Neural cell (in vitro differentiated cells): ENCODE measurements at regions not wholly inside any gene's neighbourhood (a gene's known extent, or its start where the extent isn't known, plus 50 kb on each side); places are given as distances from the start of the nearest gene placed in this dataset.

ENCODE experiments used
- H2AFZ ChIP-seq: fragments of 200-600, 300-800 bp; sonication (generic), shearing (Covaris generic); 2 replicates; pipeline ENCODE4 v1.6.0; 2014; ENCODE audit warnings: low read depth, mild to moderate bottlenecking, antibody characterized with exemption, low read length, moderate library complexity
- H3F3A ChIP-seq: fragments of 200-600 bp; shearing (Covaris generic); 2 replicates; pipeline ENCODE4 v1.6.1; 2016; ENCODE audit warnings: mild to moderate bottlenecking, moderate library complexity, mixed read lengths, antibody characterized with exemption, low read length; ENCODE audit not compliant: insufficient read depth, poor library complexity, severe bottlenecking
- H3K27ac ChIP-seq: fragments of 200-600, 300-800 bp; sonication (generic), shearing (Covaris generic); 2 replicates; pipeline ENCODE4 v1.5.1; 2014; ENCODE audit warnings: mild to moderate bottlenecking, low read length, moderate library complexity
- H3K27me3 ChIP-seq: fragments of 300-800, 200-600 bp; sonication (generic), shearing (Covaris generic); 2 replicates; pipeline ENCODE4 v1.6.0; 2014; ENCODE audit warnings: mild to moderate bottlenecking, low read depth, low read length, moderate library complexity; ENCODE audit not compliant: insufficient read depth
- H3K36me3 ChIP-seq: fragments of 300-800, 200-600 bp; sonication (generic), shearing (Covaris generic); 2 replicates; pipeline ENCODE4 v1.5.1; 2014; ENCODE audit warnings: mild to moderate bottlenecking, antibody characterized with exemption, low read length, moderate library complexity; ENCODE audit not compliant: insufficient read depth
- H3K4me2 ChIP-seq: fragments of 300-800, 200-600 bp; sonication (generic), shearing (Covaris generic); 2 replicates; pipeline ENCODE4 v1.6.0; 2014; ENCODE audit warnings: mild to moderate bottlenecking, low read length
- H3K4me3 ChIP-seq: fragments of 300-800, 200-600 bp; sonication (generic), shearing (Covaris generic); 2 replicates; pipeline ENCODE4 v1.5.1; 2014; ENCODE audit warnings: mild to moderate bottlenecking, low read length, moderate library complexity
- H3K79me2 ChIP-seq: fragments of 200-600 bp; shearing (Covaris generic); replicated peaks from 2 replicates; pipeline ENCODE4 v1.6.0; 2014; ENCODE audit warnings: mild to moderate bottlenecking, low read length, moderate library complexity; ENCODE audit not compliant: insufficient read depth
- H3K9ac ChIP-seq: fragments of 300-800, 200-600 bp; sonication (generic), shearing (Covaris generic); 2 replicates; pipeline ENCODE4 v1.6.1; 2016; ENCODE audit warnings: mild to moderate bottlenecking, low read length, mixed read lengths
- H3K9me2 ChIP-seq: fragments of 200-600 bp; shearing (Covaris generic); 2 replicates; pipeline ENCODE4 v1.6.1; 2016; ENCODE audit warnings: mild to moderate bottlenecking, low read length, mixed read lengths; ENCODE audit not compliant: insufficient read depth
- H3K9me3 ChIP-seq: fragments of 200-600, 300-800 bp; sonication (generic), shearing (Covaris generic); 2 replicates; pipeline ENCODE4 v1.6.1; 2016; ENCODE audit warnings: mild to moderate bottlenecking, mixed run types, low read length, moderate library complexity, mixed read lengths
- H4K20me1 ChIP-seq: fragments of 200-600 bp; shearing (Covaris generic); 2 replicates; pipeline ENCODE4 v1.6.1; 2016; ENCODE audit warnings: mild to moderate bottlenecking, mixed run types; ENCODE audit not compliant: insufficient read depth
- EP300 ChIP-seq: fragments of 450-650 bp; conservative IDR thresholded peaks from 2 replicates; pipeline ENCODE4 v1.6.1; 2014; ENCODE audit warnings: antibody characterized with exemption, mild to moderate bottlenecking, moderate library complexity; ENCODE audit not compliant: poor library complexity, severe bottlenecking
- EZH2 ChIP-seq: fragments of 200-600, 300-800 bp; shearing (Covaris generic), sonication (generic); IDR thresholded peaks from 2 replicates; pipeline ENCODE4 v1.6.1; 2014; ENCODE audit warnings: antibody characterized with exemption, low read length, borderline replicate concordance, mild to moderate bottlenecking; ENCODE audit not compliant: insufficient read depth, poor library complexity, severe bottlenecking
- MXI1 ChIP-seq: fragments of 450-650 bp; conservative IDR thresholded peaks from 2 replicates; pipeline ENCODE4 v1.6.1; 2014; ENCODE audit warnings: antibody characterized with exemption, mild to moderate bottlenecking; ENCODE audit not compliant: poor library complexity, severe bottlenecking
- POLR2AphosphoS5 ChIP-seq: IDR thresholded peaks from 2 replicates; pipeline ENCODE4 v1.6.1; 2012
- RAD21 ChIP-seq: fragments of 450-650 bp; conservative IDR thresholded peaks from 2 replicates; pipeline ENCODE4 v1.6.1; 2014; ENCODE audit warnings: antibody characterized with exemption, mild to moderate bottlenecking, moderate library complexity
- SMC3 ChIP-seq: fragments of 450-650 bp; conservative IDR thresholded peaks from 2 replicates; pipeline ENCODE4 v1.6.1; 2014; ENCODE audit warnings: antibody characterized with exemption, mild to moderate bottlenecking, moderate library complexity; ENCODE audit not compliant: poor library complexity
- TAF1 ChIP-seq: IDR thresholded peaks from 2 replicates; pipeline ENCODE4 v1.6.1; 2012; ENCODE audit warnings: low read depth
- TF ChIP-seq, protein P1 (sequence below): fragments of 450-650 bp; IDR thresholded peaks from 2 replicates; pipeline ENCODE4 v1.5.1; 2014; ENCODE audit warnings: antibody characterized with exemption, mild to moderate bottlenecking, moderate library complexity; ENCODE audit not compliant: poor library complexity, severe bottlenecking
- TF ChIP-seq, protein P2 (sequence below): IDR thresholded peaks from 2 replicates; pipeline ENCODE4 v1.6.1; 2012; ENCODE audit warnings: borderline replicate concordance

DNA sequence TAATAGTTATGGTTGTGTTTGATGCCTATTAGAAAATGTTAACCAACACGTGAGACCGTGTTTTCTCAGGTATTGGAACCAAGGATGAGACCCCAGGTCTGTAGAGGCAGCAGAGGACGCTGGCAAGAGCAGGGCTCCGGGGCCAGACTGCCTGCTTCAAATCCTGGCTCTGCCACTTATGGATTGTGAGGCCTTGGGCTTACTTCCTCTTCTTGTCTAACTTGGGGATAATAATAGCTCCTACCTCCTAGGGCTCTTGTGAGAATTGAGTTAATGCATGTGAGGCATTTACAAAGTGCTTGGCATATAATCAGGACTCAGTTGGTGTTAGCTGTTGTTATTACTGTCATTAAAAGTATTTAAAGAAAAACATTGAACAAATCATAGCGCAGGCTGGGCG is 85.5 kb upstream of the PITX1 start:
- Histone ChIP-seq H3F3A (no peaks in the 10 kb centered on the region), H3K27me3 (no peaks in the 10 kb centered on the region), H3K4me3 (no peak overlapping the region), H4K20me1 (no peaks in the 10 kb centered on the region), H3K9ac (no peak overlapping the region), H3K9me3 (no peaks in the 10 kb centered on the region), H3K4me2 (no peak overlapping the region), H3K9me2 (no peaks in the 10 kb centered on the region), H3K27ac (no peak overlapping the region), H2AFZ (no peak overlapping the region), H3K36me3 (no peaks in the 10 kb centered on the region), H3K79me2 (no peaks in the 10 kb centered on the region)
- TF ChIP-seq, protein P1, sequence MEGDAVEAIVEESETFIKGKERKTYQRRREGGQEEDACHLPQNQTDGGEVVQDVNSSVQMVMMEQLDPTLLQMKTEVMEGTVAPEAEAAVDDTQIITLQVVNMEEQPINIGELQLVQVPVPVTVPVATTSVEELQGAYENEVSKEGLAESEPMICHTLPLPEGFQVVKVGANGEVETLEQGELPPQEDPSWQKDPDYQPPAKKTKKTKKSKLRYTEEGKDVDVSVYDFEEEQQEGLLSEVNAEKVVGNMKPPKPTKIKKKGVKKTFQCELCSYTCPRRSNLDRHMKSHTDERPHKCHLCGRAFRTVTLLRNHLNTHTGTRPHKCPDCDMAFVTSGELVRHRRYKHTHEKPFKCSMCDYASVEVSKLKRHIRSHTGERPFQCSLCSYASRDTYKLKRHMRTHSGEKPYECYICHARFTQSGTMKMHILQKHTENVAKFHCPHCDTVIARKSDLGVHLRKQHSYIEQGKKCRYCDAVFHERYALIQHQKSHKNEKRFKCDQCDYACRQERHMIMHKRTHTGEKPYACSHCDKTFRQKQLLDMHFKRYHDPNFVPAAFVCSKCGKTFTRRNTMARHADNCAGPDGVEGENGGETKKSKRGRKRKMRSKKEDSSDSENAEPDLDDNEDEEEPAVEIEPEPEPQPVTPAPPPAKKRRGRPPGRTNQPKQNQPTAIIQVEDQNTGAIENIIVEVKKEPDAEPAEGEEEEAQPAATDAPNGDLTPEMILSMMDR, result no peak
- TF ChIP-seq, protein P2, sequence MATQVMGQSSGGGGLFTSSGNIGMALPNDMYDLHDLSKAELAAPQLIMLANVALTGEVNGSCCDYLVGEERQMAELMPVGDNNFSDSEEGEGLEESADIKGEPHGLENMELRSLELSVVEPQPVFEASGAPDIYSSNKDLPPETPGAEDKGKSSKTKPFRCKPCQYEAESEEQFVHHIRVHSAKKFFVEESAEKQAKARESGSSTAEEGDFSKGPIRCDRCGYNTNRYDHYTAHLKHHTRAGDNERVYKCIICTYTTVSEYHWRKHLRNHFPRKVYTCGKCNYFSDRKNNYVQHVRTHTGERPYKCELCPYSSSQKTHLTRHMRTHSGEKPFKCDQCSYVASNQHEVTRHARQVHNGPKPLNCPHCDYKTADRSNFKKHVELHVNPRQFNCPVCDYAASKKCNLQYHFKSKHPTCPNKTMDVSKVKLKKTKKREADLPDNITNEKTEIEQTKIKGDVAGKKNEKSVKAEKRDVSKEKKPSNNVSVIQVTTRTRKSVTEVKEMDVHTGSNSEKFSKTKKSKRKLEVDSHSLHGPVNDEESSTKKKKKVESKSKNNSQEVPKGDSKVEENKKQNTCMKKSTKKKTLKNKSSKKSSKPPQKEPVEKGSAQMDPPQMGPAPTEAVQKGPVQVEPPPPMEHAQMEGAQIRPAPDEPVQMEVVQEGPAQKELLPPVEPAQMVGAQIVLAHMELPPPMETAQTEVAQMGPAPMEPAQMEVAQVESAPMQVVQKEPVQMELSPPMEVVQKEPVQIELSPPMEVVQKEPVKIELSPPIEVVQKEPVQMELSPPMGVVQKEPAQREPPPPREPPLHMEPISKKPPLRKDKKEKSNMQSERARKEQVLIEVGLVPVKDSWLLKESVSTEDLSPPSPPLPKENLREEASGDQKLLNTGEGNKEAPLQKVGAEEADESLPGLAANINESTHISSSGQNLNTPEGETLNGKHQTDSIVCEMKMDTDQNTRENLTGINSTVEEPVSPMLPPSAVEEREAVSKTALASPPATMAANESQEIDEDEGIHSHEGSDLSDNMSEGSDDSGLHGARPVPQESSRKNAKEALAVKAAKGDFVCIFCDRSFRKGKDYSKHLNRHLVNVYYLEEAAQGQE, result no peak
- TF ChIP-seq POLR2AphosphoS5 (no peak), EZH2 (no peak), MXI1 (no peak), SMC3 (no peak)

DNA sequence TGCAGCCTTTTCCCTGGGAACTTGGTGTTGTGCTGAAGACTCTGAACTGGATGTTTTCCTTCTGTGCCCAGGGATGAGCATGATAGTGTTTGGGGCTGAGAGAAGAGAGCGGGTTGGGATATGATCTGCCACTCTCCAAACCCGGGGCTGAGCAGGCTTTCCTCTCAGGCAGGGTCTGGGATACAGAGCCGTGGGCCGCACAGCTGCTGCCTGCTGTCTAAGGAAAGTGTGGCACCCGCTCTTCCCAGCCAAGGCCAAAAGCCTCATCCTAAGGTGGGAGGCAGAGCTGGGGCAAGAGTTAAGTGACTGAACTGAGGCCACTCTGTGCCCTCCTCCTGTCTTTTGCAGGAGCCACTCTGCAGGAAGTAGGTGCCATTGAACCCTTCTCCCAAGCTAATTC is 83.6 kb upstream of the PITX1 start:
- no peaks in the 10 kb centered on the region for H3K9me3 ChIP-seq
- no peaks in the 10 kb centered on the region for H3K9me2 ChIP-seq
- no peaks in the 10 kb centered on the region for H4K20me1 ChIP-seq
- no peak overlapping the region for H2AFZ ChIP-seq
- H3K4me3 ChIP-seq, result no peak overlapping the region
- TF ChIP-seq POLR2AphosphoS5 (no peak), SMC3 (no peak)
- no peaks in the 10 kb centered on the region for H3K79me2 ChIP-seq
- no peaks in the 10 kb centered on the region for H3K27me3 ChIP-seq
- no peaks in the 10 kb centered on the region for H3K36me3 ChIP-seq
- H3K9ac ChIP-seq, result no peak overlapping the region
- no peak overlapping the region for H3K4me2 ChIP-seq
- H3F3A ChIP-seq, result no peaks in the 10 kb centered on the region
- H3K27ac ChIP-seq, result no peak overlapping the region

- Histone ChIP-seq H3K36me3 (no peaks in the 10 kb centered on the region), H3F3A (no peaks in the 10 kb centered on the region), H3K27me3 (no peaks in the 10 kb centered on the region), H2AFZ (no peak overlapping the region), H3K4me3 (no peak overlapping the region), H3K79me2 (no peaks in the 10 kb centered on the region), H3K9me3 (no peaks in the 10 kb centered on the region), H3K27ac (no peak overlapping the region), H4K20me1 (no peaks in the 10 kb centered on the region), H3K9ac (no peak overlapping the region), H3K9me2 (no peaks in the 10 kb centered on the region), H3K4me2 (no peak overlapping the region)
- no peak for TF ChIP-seq TAF1
- no peak for TF ChIP-seq EP300
- TF ChIP-seq, protein P2, result no peak
- no peak for TF ChIP-seq EZH2
- TF ChIP-seq MXI1, result no peak
- TF ChIP-seq, protein P1, result no peak
- no peak for TF ChIP-seq SMC3
- no peak for TF ChIP-seq RAD21
Measured at GRCh38 chr5:135116160-135116561, 82.1 kb upstream of the PITX1 start.
